Esophagus mucosa (tissue), 1 donor: ENCODE measurements at regions not wholly inside any gene's neighbourhood (a gene's known extent, or its start where the extent isn't known, plus 50 kb on each side); places are given as distances from the start of the nearest gene placed in this dataset.

Source experiments
- ATAC-seq: fragments of 200-7000 bp; cut with Tn5 transposase; one replicate; pipeline ENCODE4 v1.9.1; 2020
- donor health status: DM: yes; HTN: yes; CAD: no.

- ATAC-seq = no peak
These were observed 51.9 kb upstream of the CTBP2 start for GRCh38 chr10:125212150-125212809.
